ENCODE measurements at regions not wholly inside any gene's neighbourhood (a gene's known extent, or its start where the extent isn't known, plus 50 kb on each side); places are given as distances from the start of the nearest gene placed in this dataset.

DNA sequence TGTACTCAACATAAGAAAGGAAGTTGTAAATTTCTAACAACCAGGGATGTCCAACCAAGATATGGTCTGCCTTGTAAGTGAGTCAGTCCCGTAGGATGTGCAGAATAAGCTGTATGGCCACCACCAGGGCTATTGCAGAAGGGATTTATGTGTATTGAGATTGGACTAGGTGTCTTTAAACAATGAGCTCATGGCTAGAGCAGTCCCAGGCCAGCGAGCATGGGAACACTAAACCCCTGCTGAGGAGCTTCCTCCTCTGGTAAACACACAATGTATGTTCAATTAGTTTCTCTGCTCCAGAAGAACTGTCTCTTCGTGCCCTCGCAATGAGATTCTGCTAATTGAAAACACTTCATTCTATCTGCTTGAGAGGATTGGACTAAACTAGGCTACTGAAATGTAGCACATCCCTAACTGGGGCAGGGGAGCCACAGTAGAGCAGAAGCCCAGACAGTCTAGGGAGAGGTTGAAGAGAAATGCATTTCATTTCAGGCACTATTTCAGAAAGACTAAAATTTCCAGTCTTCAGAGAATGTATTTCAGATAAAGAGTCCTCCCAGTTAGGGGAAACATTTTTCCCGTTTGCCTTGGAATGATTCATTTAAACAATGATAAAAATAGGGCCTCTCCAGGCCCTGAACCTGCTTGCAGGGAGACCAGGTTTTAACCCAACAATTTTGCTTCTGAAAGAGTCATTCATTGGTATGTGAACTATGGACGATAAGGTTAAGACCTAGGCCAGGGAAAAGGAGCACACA lies 154.7 kb downstream of the FAM114A2 start:
- Histone ChIP-seq H3K36me3 (ENCODE audit: control insufficient read depth, insufficient read depth, low read length) (no peaks in the 10 kb centered on the region), H3K4me1 (ENCODE audit: control insufficient read depth, insufficient read depth, low read length) (no peaks in the 10 kb centered on the region), H3K9me3 (ENCODE audit: control insufficient read depth, insufficient read depth, low read depth, low read length) (no peaks in the 10 kb centered on the region), H3K27ac (ENCODE audit: low read length) (no peak overlapping the region), H3K4me3 (ENCODE audit: low read depth in 2 of 2, low read length in 2 of 2) (no peak overlapping the region), H3K27me3 (ENCODE audit: control insufficient read depth, insufficient read depth, low read length) (no peaks in the 10 kb centered on the region; the same call in 1 of the 2 replicates)
- ATAC-seq = no peak
- in situ Hi-C loops (cut with HindIII; ENCODE audit: low pct_unique_long_range_greater_than_20kb, low sequenced_read_pairs) = no loop called here
- TF ChIP-seq POLR2AphosphoS5 (IDR thresholded peaks at IDR 0.05; ENCODE audit: low read depth, low read length) (no peak), SIN3A (IDR thresholded peaks at IDR 0.05; ENCODE audit: borderline replicate concordance, insufficient read depth, low read depth, low read length) (no peak)
- CTCF ChIA-PET = no interaction called here
- POLR2A ChIA-PET = no interaction called here
- DNase-seq (ENCODE audit: low read depth, low spot score) = no peak
- BruUV-seq (replicated peaks) = no TSS peak
- intact Hi-C loops (cut with micrococcal nuclease; ENCODE audit: unreplicated experiment) = no loop called here

- no TSS peak for BruUV-seq (replicated peaks)
- H3K27ac ChIP-seq (ENCODE audit: low read length) = no peak overlapping the region
- no peak for ATAC-seq
- intact Hi-C loops (cut with micrococcal nuclease; ENCODE audit: unreplicated experiment) = no loop called here
- no peak for DNase-seq (ENCODE audit: low read depth, low spot score)
- H3K4me3 ChIP-seq (ENCODE audit: low read depth in 2 of 2, low read length in 2 of 2) = no peak overlapping the region
- in situ Hi-C loops (cut with HindIII; ENCODE audit: low pct_unique_long_range_greater_than_20kb, low sequenced_read_pairs) = no loop called here
- TF ChIP-seq, protein P1, sequence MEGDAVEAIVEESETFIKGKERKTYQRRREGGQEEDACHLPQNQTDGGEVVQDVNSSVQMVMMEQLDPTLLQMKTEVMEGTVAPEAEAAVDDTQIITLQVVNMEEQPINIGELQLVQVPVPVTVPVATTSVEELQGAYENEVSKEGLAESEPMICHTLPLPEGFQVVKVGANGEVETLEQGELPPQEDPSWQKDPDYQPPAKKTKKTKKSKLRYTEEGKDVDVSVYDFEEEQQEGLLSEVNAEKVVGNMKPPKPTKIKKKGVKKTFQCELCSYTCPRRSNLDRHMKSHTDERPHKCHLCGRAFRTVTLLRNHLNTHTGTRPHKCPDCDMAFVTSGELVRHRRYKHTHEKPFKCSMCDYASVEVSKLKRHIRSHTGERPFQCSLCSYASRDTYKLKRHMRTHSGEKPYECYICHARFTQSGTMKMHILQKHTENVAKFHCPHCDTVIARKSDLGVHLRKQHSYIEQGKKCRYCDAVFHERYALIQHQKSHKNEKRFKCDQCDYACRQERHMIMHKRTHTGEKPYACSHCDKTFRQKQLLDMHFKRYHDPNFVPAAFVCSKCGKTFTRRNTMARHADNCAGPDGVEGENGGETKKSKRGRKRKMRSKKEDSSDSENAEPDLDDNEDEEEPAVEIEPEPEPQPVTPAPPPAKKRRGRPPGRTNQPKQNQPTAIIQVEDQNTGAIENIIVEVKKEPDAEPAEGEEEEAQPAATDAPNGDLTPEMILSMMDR (IDR thresholded peaks at IDR 0.05) = no peak
- ChIA-PET POLR2A (interaction anchor here (0.6 kb wide), 1 partner anchor 607 kb away, joined by 3 read pairs; no protein-coding TSS in a partner anchor), CTCF (no interaction called here)
- H3K4me1 ChIP-seq (ENCODE audit: control insufficient read depth, insufficient read depth, low read length) = no peaks in the 10 kb centered on the region
- no peaks in the 10 kb centered on the region; the same call in 1 of the 2 replicates for H3K27me3 ChIP-seq (ENCODE audit: control insufficient read depth, insufficient read depth, low read length)
- H3K9me3 ChIP-seq (ENCODE audit: control insufficient read depth, insufficient read depth, low read depth, low read length) = no peaks in the 10 kb centered on the region
- no peaks in the 10 kb centered on the region for H3K36me3 ChIP-seq (ENCODE audit: control insufficient read depth, insufficient read depth, low read length)
Measured at GRCh38 chr5:153881687-153882086, 157.0 kb downstream of the FAM114A2 start.

DNA sequence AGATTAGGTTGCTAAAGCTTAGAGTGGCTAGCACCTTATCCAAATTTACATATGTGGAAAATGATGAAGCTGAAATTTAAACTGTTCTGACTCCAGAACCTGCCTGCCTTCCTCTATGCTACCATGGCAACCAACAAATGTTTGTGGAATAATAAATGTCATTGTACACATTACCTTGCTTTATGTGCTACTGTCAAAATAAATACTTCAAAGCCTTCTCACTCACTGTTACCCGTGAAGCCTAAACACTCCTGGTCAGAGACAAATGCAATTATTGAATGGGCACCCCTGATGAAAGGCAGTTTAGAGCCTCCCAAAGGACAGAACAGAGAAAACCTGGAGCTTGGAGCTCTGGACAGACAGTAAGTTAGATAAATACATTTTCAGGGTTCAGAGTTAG lies 158.6 kb downstream of the FAM114A2 start:
- Histone ChIP-seq H3K36me3 (ENCODE audit: control insufficient read depth, insufficient read depth, low read length) (no peaks in the 10 kb centered on the region), H3K27ac (ENCODE audit: low read length) (no peak overlapping the region), H3K4me1 (ENCODE audit: control insufficient read depth, insufficient read depth, low read length) (no peaks in the 10 kb centered on the region), H3K4me3 (ENCODE audit: low read depth in 2 of 2, low read length in 2 of 2) (no peak overlapping the region), H3K27me3 (ENCODE audit: control insufficient read depth, insufficient read depth, low read length) (no peaks in the 10 kb centered on the region; the same call in 1 of the 2 replicates), H3K9me3 (ENCODE audit: control insufficient read depth, insufficient read depth, low read depth, low read length) (no peaks in the 10 kb centered on the region)
- in situ Hi-C loops (cut with HindIII; ENCODE audit: low pct_unique_long_range_greater_than_20kb, low sequenced_read_pairs) = no loop called here
- BruUV-seq (replicated peaks) = no TSS peak
- DNase-seq (ENCODE audit: low read depth, low spot score) (no peak), ATAC-seq (no peak)
- CTCF ChIA-PET = no interaction called here
- intact Hi-C loops (cut with micrococcal nuclease; ENCODE audit: unreplicated experiment) = no loop called here
- TF ChIP-seq REST (IDR thresholded peaks at IDR 0.05; ENCODE audit: insufficient read depth in 1 of 2, low read depth in 2 of 2, low read length in 1 of 2) = no peak
- TF ChIP-seq TCF7L2 (IDR thresholded peaks at IDR 0.05; ENCODE audit: low read depth, low read length) = no peak
- TF ChIP-seq SIN3A (IDR thresholded peaks at IDR 0.05; ENCODE audit: borderline replicate concordance, insufficient read depth, low read depth, low read length) = no peak
- TF ChIP-seq POLR2AphosphoS5 (IDR thresholded peaks at IDR 0.05; ENCODE audit: low read depth, low read length) = no peak
- TF ChIP-seq, protein P1 (IDR thresholded peaks at IDR 0.05) = no peak
- POLR2A ChIA-PET = no interaction called here

Measured in Panc1 (cell line).